ENCODE measurements at regions not wholly inside any gene's neighbourhood (a gene's known extent, or its start where the extent isn't known, plus 50 kb on each side); places are given as distances from the start of the nearest gene placed in this dataset.

GRCh38 chr7:45408409-45408737 lies 165.8 kb upstream of the ADCY1 start (continued):
- TF ChIP-seq ZBTB33 (IDR thresholded peaks at IDR 0.05; ENCODE audit: extremely low read depth, insufficient replicate concordance, low read length) (no peak), FOSL1 (IDR thresholded peaks at IDR 0.05; ENCODE audit: low read depth) (no peak), ELF1 (IDR thresholded peaks at IDR 0.05; ENCODE audit: borderline replicate concordance, low read depth) (no peak), POLR2A (IDR thresholded peaks at IDR 0.05; ENCODE audit: borderline replicate concordance, extremely low read depth, insufficient read depth, insufficient read length) (no peak)

GRCh38 chr7:45410893-45411292 lies 163.3 kb upstream of the ADCY1 start:
- H3K79me2 ChIP-seq (ENCODE audit: insufficient read depth, low read length) = no peaks in the 10 kb centered on the region
- RAD21 ChIA-PET (ENCODE audit: low non-redundant PET in 1 of 2, low total read pairs in 2 of 2, uncharacterized antibody in 2 of 2, unreplicated experiment in 2 of 2) = no interaction called here
- ATAC-seq (no peak), DNase-seq (ENCODE audit: low read depth, low spot score) (no peak)
- no peaks in the 10 kb centered on the region for H3K9me3 ChIP-seq (ENCODE audit: control insufficient read depth in 1 of 2, insufficient read depth in 1 of 2, low read depth in 1 of 2, low read length in 2 of 2)
- H3K36me3 ChIP-seq (ENCODE audit: control insufficient read depth in 1 of 2, insufficient read depth in 2 of 2, low read length in 2 of 2) = no peaks in the 10 kb centered on the region
- no peak overlapping the region for H3K27ac ChIP-seq (ENCODE audit: low read depth, low read length)
- H3K4me2 ChIP-seq (ENCODE audit: low read length) = no peak overlapping the region
- CTCF ChIA-PET = no interaction called here
- peaks cover 15% of the 10 kb centered on the region for H3K27me3 ChIP-seq (ENCODE audit: insufficient read depth, low read length)
- TF ChIP-seq SIN3A (IDR thresholded peaks at IDR 0.05; ENCODE audit: low read depth) (no peak), POLR2A (IDR thresholded peaks at IDR 0.05; ENCODE audit: borderline replicate concordance, extremely low read depth, insufficient read depth, insufficient read length) (no peak)
- H3K4me1 ChIP-seq (ENCODE audit: control insufficient read depth in 1 of 2, insufficient read depth in 2 of 2, low read length in 2 of 2) = no peaks in the 10 kb centered on the region
- H2AFZ ChIP-seq (ENCODE audit: low read depth, low read length, poor library complexity, severe bottlenecking) = no peak overlapping the region
- BruUV-seq (replicated peaks) = no TSS peak
- H3K9ac ChIP-seq (ENCODE audit: low read length) = no peak overlapping the region
- intact Hi-C loops (cut with micrococcal nuclease) = no loop called here
- POLR2A ChIA-PET = no interaction called here
- no peak overlapping the region for H3K4me3 ChIP-seq (replicated peaks in 1 of 2; ENCODE audit: low read depth in 1 of 2, low read length in 2 of 2)
- H4K20me1 ChIP-seq (ENCODE audit: insufficient read depth) = no peaks in the 10 kb centered on the region
- H3K9me2 ChIP-seq (ENCODE audit: insufficient read depth) = no peaks in the 10 kb centered on the region

- DNase-seq (ENCODE audit: low read depth, low spot score) = no peak
- no peak for ATAC-seq
- Histone ChIP-seq H4K20me1 (ENCODE audit: insufficient read depth) (no peaks in the 10 kb centered on the region), H2AFZ (ENCODE audit: low read depth, low read length, poor library complexity, severe bottlenecking) (no peak overlapping the region), H3K4me1 (ENCODE audit: control insufficient read depth in 1 of 2, insufficient read depth in 2 of 2, low read length in 2 of 2) (no peaks in the 10 kb centered on the region), H3K79me2 (ENCODE audit: insufficient read depth, low read length) (no peaks in the 10 kb centered on the region), H3K4me2 (ENCODE audit: low read length) (no peak overlapping the region), H3K27me3 (ENCODE audit: insufficient read depth, low read length) (peaks cover 27% of the 10 kb centered on the region), H3K9ac (ENCODE audit: low read length) (no peak overlapping the region), H3K36me3 (ENCODE audit: control insufficient read depth in 1 of 2, insufficient read depth in 2 of 2, low read length in 2 of 2) (no peaks in the 10 kb centered on the region), H3K9me3 (ENCODE audit: control insufficient read depth in 1 of 2, insufficient read depth in 1 of 2, low read depth in 1 of 2, low read length in 2 of 2) (no peaks in the 10 kb centered on the region), H3K27ac (ENCODE audit: low read depth, low read length) (no peak overlapping the region), H3K4me3 (replicated peaks in 1 of 2; ENCODE audit: low read depth in 1 of 2, low read length in 2 of 2) (no peak overlapping the region), H3K9me2 (ENCODE audit: insufficient read depth) (no peaks in the 10 kb centered on the region)
- TF ChIP-seq MAX (IDR thresholded peaks at IDR 0.05) (no peak), JUND (IDR thresholded peaks at IDR 0.05) (no peak), POLR2AphosphoS5 (IDR thresholded peaks at IDR 0.05; ENCODE audit: low read depth, low read length) (no peak), SIN3A (IDR thresholded peaks at IDR 0.05; ENCODE audit: low read depth) (no peak), FOSL1 (IDR thresholded peaks at IDR 0.05; ENCODE audit: low read depth) (no peak)
- TF ChIP-seq, protein P1, sequence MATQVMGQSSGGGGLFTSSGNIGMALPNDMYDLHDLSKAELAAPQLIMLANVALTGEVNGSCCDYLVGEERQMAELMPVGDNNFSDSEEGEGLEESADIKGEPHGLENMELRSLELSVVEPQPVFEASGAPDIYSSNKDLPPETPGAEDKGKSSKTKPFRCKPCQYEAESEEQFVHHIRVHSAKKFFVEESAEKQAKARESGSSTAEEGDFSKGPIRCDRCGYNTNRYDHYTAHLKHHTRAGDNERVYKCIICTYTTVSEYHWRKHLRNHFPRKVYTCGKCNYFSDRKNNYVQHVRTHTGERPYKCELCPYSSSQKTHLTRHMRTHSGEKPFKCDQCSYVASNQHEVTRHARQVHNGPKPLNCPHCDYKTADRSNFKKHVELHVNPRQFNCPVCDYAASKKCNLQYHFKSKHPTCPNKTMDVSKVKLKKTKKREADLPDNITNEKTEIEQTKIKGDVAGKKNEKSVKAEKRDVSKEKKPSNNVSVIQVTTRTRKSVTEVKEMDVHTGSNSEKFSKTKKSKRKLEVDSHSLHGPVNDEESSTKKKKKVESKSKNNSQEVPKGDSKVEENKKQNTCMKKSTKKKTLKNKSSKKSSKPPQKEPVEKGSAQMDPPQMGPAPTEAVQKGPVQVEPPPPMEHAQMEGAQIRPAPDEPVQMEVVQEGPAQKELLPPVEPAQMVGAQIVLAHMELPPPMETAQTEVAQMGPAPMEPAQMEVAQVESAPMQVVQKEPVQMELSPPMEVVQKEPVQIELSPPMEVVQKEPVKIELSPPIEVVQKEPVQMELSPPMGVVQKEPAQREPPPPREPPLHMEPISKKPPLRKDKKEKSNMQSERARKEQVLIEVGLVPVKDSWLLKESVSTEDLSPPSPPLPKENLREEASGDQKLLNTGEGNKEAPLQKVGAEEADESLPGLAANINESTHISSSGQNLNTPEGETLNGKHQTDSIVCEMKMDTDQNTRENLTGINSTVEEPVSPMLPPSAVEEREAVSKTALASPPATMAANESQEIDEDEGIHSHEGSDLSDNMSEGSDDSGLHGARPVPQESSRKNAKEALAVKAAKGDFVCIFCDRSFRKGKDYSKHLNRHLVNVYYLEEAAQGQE (IDR thresholded peaks at IDR 0.05; ENCODE audit: low read depth) = no peak
- POLR2A ChIA-PET = no interaction called here
- CTCF ChIA-PET = no interaction called here
- RAD21 ChIA-PET (ENCODE audit: low non-redundant PET in 1 of 2, low total read pairs in 2 of 2, uncharacterized antibody in 2 of 2, unreplicated experiment in 2 of 2) = no interaction called here
- BruUV-seq (replicated peaks) = no TSS peak
- intact Hi-C loops (cut with micrococcal nuclease) = no loop called here
Measured at GRCh38 chr7:45413419-45413818, 160.7 kb upstream of the ADCY1 start.

Measured in HCT116 (cell line).